GM13977 (cell line): ENCODE measurements at regions not wholly inside any gene's neighbourhood (a gene's known extent, or its start where the extent isn't known, plus 50 kb on each side); places are given as distances from the start of the nearest gene placed in this dataset.

Experiments used
- DNase-seq: peaks from one replicate; pipeline ENCODE4 v3.0.0; 2012; ENCODE audit warnings: low spot score
- CTCF ChIP-seq: IDR thresholded peaks from 2 replicates; pipeline ENCODE4 v1.5.1; 2012; ENCODE audit warnings: mild to moderate bottlenecking, control low read depth; ENCODE audit not compliant: insufficient read depth; ENCODE audit errors: extremely low read depth, missing control alignments
- in situ Hi-C: fragments of 300-500 bp; cut with MboI; formaldehyde crosslinking; loops from one replicate; pipeline ENCODE4 v1.12.0; 2022; ENCODE audit warnings: low sequenced_read_pairs, low pct_unique_long_range_greater_than_20kb, mixed read lengths, inconsistent platforms; ENCODE audit not compliant: unreplicated experiment

- no peak for TF ChIP-seq CTCF
- no peak for DNase-seq
- in situ Hi-C loops: no loop called here
Observed at GRCh38 chr9:80359291-80359690, 787.5 kb downstream of the TLE4 start.

DNA sequence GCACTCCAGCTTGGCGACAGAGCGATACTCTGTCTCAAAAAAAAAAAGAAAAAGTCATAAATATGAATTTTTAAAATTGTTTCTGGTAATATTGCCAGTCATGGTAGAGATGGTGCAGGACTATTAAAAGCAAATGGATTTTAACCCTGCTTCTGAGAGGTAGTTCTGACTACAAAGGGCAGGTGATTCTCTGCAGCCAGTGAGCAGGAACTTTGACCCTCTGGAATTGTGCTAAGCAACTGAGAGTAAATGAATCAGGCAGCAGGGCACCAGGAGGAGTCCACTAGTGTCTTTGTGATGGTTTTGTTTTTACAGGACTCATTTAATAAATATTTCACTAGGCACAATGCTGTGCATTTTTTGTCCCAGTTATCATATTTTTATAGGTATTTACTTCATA lies 781.2 kb downstream of the TLE4 start:
- in situ Hi-C loops: no loop called here
- DNase-seq: no peak
- TF ChIP-seq CTCF: no peak

- DNase-seq: no peak
- no peak for TF ChIP-seq CTCF
- in situ Hi-C loops: no loop called here
Observed at GRCh38 chr9:80351612-80352011, 779.8 kb downstream of the TLE4 start.

- in situ Hi-C loops: no loop called here
- no peak for DNase-seq
Observed at GRCh38 chr9:80326105-80326504, 754.3 kb downstream of the TLE4 start.

GRCh38 chr9:80320916-80321315 lies 749.2 kb downstream of the TLE4 start:
- DNase-seq: no peak
- in situ Hi-C loops: no loop called here
- no peak for TF ChIP-seq CTCF

More at GRCh38 chr9:80326105-80326504, 754.3 kb downstream of the TLE4 start:
- no peak for TF ChIP-seq CTCF

GRCh38 chr9:80320480-80320879 lies 748.7 kb downstream of the TLE4 start:
- no peak for TF ChIP-seq CTCF
- in situ Hi-C loops: no loop called here
- no peak for DNase-seq

DNA sequence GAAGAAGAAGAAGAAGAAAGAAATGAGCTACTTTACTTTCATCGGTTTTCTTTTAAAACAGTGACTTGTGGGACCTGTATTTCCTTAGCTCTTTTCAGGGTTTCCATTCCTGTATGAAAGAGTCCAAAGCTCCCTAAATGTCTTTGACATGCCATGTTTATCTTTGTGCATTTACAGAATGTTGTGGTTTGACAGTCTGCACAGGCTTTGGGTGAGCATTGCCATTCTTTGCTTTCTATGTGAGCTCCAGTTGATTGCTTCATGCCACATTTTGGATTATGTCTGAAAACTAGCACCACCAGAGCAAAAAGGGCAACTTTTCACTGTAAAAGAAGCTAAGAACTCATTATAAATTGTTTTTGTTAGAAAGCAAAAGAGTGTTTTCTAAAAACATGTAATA lies 733.4 kb downstream of the TLE4 start:
- in situ Hi-C loops: no loop called here
- no peak for TF ChIP-seq CTCF
- no peak for DNase-seq
